HEK293T (cell line): ENCODE measurements at regions not wholly inside any gene's neighbourhood (a gene's known extent, or its start where the extent isn't known, plus 50 kb on each side); places are given as distances from the start of the nearest gene placed in this dataset.

Experiments
- CTCF ChIA-PET: fragments of 350-600 bp; formaldehyde crosslinking; extraction: SDS; loops from one replicate; lab custom pipeline; 2021; ENCODE audit warnings: antibody characterized with exemption, inconsistent platforms; lab: Yijun Ruan, JAX
- POLR2A ChIA-PET: fragments of 350-600 bp; formaldehyde crosslinking; extraction: SDS; loops from one replicate; lab custom pipeline; 2020; ENCODE audit warnings: antibody characterized with exemption, inconsistent platforms; lab: Yijun Ruan, JAX
- DNase-seq: peaks from one replicate; pipeline ENCODE4 v3.0.0; 2012; ENCODE audit warnings: mixed read lengths; ENCODE audit errors: extremely low spot score
- ARNT ChIP-seq: fragments of 450-650 bp; IDR thresholded peaks from 2 replicates; pipeline ENCODE4 v1.6.1; 2017; ENCODE audit warnings: mild to moderate bottlenecking
- BHLHE40 ChIP-seq: fragments of 450-650 bp; IDR thresholded peaks from 2 replicates; pipeline ENCODE4 v1.6.1; 2016; ENCODE audit warnings: mild to moderate bottlenecking, moderate library complexity, borderline replicate concordance
- CTBP1 ChIP-seq: fragments of 450-650 bp; IDR thresholded peaks from 2 replicates; pipeline ENCODE4 v1.6.1; 2016; ENCODE audit warnings: borderline replicate concordance
- ELF4 ChIP-seq: fragments of 450-650 bp; IDR thresholded peaks from 2 replicates; pipeline ENCODE4 v1.6.1; 2017; ENCODE audit warnings: antibody characterized with exemption
- FOXA1 ChIP-seq: fragments of 450-650 bp; IDR thresholded peaks from 2 replicates; pipeline ENCODE4 v1.6.1; 2016; ENCODE audit warnings: mild to moderate bottlenecking
- FOXK2 ChIP-seq: fragments of 450-650 bp; IDR thresholded peaks from 2 replicates; pipeline ENCODE4 v1.6.1; 2016; ENCODE audit warnings: mild to moderate bottlenecking
- FOXM1 ChIP-seq: fragments of 450-650 bp; IDR thresholded peaks from 2 replicates; pipeline ENCODE4 v1.6.1; 2017; ENCODE audit warnings: mild to moderate bottlenecking, borderline replicate concordance
- HDGF ChIP-seq: fragments of 450-650 bp; IDR thresholded peaks from 2 replicates; pipeline ENCODE4 v1.6.1; 2017; ENCODE audit warnings: antibody characterized with exemption, borderline replicate concordance
- L3MBTL2 ChIP-seq: fragments of 450-650 bp; conservative IDR thresholded peaks from 2 replicates; pipeline ENCODE4 v1.6.1; 2016; ENCODE audit warnings: mild to moderate bottlenecking
- LEF1 ChIP-seq: fragments of 450-650 bp; IDR thresholded peaks from 2 replicates; pipeline ENCODE4 v1.6.1; 2017; ENCODE audit warnings: mild to moderate bottlenecking, borderline replicate concordance
- NFRKB ChIP-seq: fragments of 450-650 bp; IDR thresholded peaks from 2 replicates; pipeline ENCODE4 v1.6.1; 2016; ENCODE audit warnings: mild to moderate bottlenecking, moderate library complexity
- SP1 ChIP-seq: fragments of 450-650 bp; IDR thresholded peaks from 2 replicates; pipeline ENCODE4 v1.6.1; 2017
- SUZ12 ChIP-seq: fragments of 450-650 bp; IDR thresholded peaks from 2 replicates; pipeline ENCODE4 v1.6.1; 2016; ENCODE audit warnings: mild to moderate bottlenecking
- TARDBP ChIP-seq: fragments of 450-650 bp; IDR thresholded peaks from 2 replicates; pipeline ENCODE4 v1.6.1; 2016
- ZNF384 ChIP-seq: fragments of 450-650 bp; IDR thresholded peaks from 2 replicates; pipeline ENCODE4 v1.6.1; 2016
- TF ChIP-seq, protein P1 (sequence below): fragments of 450-650 bp; IDR thresholded peaks from 2 replicates; pipeline ENCODE4 v1.6.1; 2016

GRCh38 chr3:98962951-98963350 is 61.5 kb upstream of the DCBLD2 start:
- ChIA-PET POLR2A (no interaction called here), CTCF (no interaction called here)
- no peak for DNase-seq
- no peak for TF ChIP-seq BHLHE40
- TF ChIP-seq FOXK2: no peak
- TF ChIP-seq FOXM1: no peak
- TF ChIP-seq, protein P1, sequence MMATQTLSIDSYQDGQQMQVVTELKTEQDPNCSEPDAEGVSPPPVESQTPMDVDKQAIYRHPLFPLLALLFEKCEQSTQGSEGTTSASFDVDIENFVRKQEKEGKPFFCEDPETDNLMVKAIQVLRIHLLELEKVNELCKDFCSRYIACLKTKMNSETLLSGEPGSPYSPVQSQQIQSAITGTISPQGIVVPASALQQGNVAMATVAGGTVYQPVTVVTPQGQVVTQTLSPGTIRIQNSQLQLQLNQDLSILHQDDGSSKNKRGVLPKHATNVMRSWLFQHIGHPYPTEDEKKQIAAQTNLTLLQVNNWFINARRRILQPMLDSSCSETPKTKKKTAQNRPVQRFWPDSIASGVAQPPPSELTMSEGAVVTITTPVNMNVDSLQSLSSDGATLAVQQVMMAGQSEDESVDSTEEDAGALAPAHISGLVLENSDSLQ: no peak
- no peak for TF ChIP-seq TARDBP
- no peak for TF ChIP-seq SP1
- TF ChIP-seq L3MBTL2: no peak
- TF ChIP-seq ZNF384: no peak
- no peak for TF ChIP-seq CTBP1
- no peak for TF ChIP-seq FOXA1
- no peak for TF ChIP-seq HDGF
- no peak for TF ChIP-seq SUZ12
- TF ChIP-seq ARNT: no peak
- no peak for TF ChIP-seq NFRKB
- TF ChIP-seq LEF1: no peak
- no peak for TF ChIP-seq ELF4

- ChIA-PET POLR2A (no interaction called here), CTCF (no interaction called here)
- no peak for DNase-seq
- TF ChIP-seq ARNT: no peak
- TF ChIP-seq SUZ12: no peak
- TF ChIP-seq ZNF384: no peak
- no peak for TF ChIP-seq L3MBTL2
- TF ChIP-seq NFRKB: no peak
- no peak for TF ChIP-seq FOXM1
- TF ChIP-seq, protein P1: no peak
- TF ChIP-seq TARDBP: no peak
- no peak for TF ChIP-seq ELF4
- no peak for TF ChIP-seq LEF1
- no peak for TF ChIP-seq SP1
- no peak for TF ChIP-seq FOXK2
- no peak for TF ChIP-seq BHLHE40
- no peak for TF ChIP-seq HDGF
- no peak for TF ChIP-seq CTBP1
- no peak for TF ChIP-seq FOXA1
These were observed 60.9 kb upstream of the DCBLD2 start for GRCh38 chr3:98962189-98962930.

- ChIA-PET POLR2A (no interaction called here), CTCF (interaction anchor here (0.6 kb wide), 2 partner anchors 240 to 369 kb away, joined by 3 to 4 read pairs; no protein-coding TSS in a partner anchor)
- DNase-seq: no peak
- no peak for TF ChIP-seq ARNT
- no peak for TF ChIP-seq NFRKB
- TF ChIP-seq TARDBP: no peak
- TF ChIP-seq, protein P1: no peak
- no peak for TF ChIP-seq SP1
- no peak for TF ChIP-seq ELF4
- TF ChIP-seq LEF1: no peak
- no peak for TF ChIP-seq SUZ12
- no peak for TF ChIP-seq FOXA1
- no peak for TF ChIP-seq L3MBTL2
- no peak for TF ChIP-seq BHLHE40
- no peak for TF ChIP-seq FOXM1
- TF ChIP-seq CTBP1: no peak
- no peak for TF ChIP-seq HDGF
These were observed 60.0 kb upstream of the DCBLD2 start for GRCh38 chr3:98961161-98962155.

GRCh38 chr3:98957681-98958080 is 56.2 kb upstream of the DCBLD2 start:
- CTCF ChIA-PET: no interaction called here
- TF ChIP-seq SUZ12 (no peak), TARDBP (no peak)
- POLR2A ChIA-PET: no interaction called here
- DNase-seq: no peak

DNA sequence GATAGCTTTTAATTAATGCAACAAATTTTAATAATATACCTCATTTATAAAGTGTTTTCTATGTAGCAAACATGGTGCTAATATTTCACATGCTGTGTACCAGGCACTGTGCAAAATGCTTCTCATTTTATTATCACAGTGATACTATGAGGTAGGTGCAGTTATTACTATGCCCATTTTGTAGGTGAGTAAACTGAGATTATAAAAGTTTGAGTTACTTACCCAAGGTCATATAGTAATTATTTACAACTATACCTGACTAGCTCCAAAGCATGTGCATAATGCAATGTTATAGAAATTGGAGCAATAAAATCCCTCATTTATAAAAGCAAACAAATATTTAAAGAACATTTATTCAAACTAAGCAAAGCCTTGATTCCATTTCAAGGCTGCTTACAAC is 54.5 kb upstream of the DCBLD2 start:
- POLR2A ChIA-PET: no interaction called here
- CTCF ChIA-PET: no interaction called here
- TF ChIP-seq L3MBTL2: no peak
- TF ChIP-seq SP1: no peak
- no peak for TF ChIP-seq FOXM1
- TF ChIP-seq CTBP1: no peak
- no peak for TF ChIP-seq ZNF384
- no peak for TF ChIP-seq BHLHE40
- no peak for TF ChIP-seq TARDBP
- TF ChIP-seq FOXA1: no peak
- no peak for TF ChIP-seq ARNT
- TF ChIP-seq HDGF: no peak
- TF ChIP-seq ELF4: no peak
- TF ChIP-seq SUZ12: no peak
- TF ChIP-seq, protein P1: no peak
- no peak for TF ChIP-seq FOXK2
- TF ChIP-seq LEF1: no peak
- no peak for TF ChIP-seq NFRKB
- DNase-seq: no peak
